ENCODE measurements at regions not wholly inside any gene's neighbourhood (a gene's known extent, or its start where the extent isn't known, plus 50 kb on each side); places are given as distances from the start of the nearest gene placed in this dataset.

DNA sequence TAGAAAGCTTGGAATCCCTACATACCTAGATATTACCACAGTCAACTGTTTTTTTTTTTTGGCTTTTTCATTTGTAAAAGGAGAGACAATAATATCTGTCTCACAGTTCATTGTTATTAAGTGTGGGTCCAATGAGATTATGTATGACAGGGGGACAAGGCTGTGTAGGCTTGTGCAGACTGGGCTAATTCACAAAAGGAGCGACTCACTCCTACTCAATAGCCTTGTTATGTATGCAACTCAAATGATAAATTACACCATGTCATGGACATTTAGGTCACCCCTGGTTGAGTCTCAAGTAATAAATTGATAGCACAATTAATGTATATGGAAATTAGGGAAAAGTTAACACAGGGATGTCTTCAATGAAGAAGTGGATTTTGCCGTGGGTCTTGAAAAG lies 208.2 kb upstream of the MAP3K7 start:
- Histone ChIP-seq H3K27ac (replicated peaks) (no peak overlapping the region), H3K4me3 (replicated peaks; ENCODE audit: insufficient read depth, low read length) (no peak overlapping the region), H3K27me3 (ENCODE audit: insufficient read depth, poor library complexity, severe bottlenecking) (no peaks in the 10 kb centered on the region)
- no peak for DNase-seq (ENCODE audit: low read depth in 1 of 2, low spot score in 1 of 2)
- TF ChIP-seq POLR2AphosphoS5 (IDR thresholded peaks at IDR 0.05; ENCODE audit: low read depth) (no peak), SPI1 (IDR thresholded peaks at IDR 0.05; ENCODE audit: borderline replicate concordance, low read depth) (no peak), GABPA (IDR thresholded peaks at IDR 0.05; ENCODE audit: low read depth) (no peak)
- TF ChIP-seq, protein P1, sequence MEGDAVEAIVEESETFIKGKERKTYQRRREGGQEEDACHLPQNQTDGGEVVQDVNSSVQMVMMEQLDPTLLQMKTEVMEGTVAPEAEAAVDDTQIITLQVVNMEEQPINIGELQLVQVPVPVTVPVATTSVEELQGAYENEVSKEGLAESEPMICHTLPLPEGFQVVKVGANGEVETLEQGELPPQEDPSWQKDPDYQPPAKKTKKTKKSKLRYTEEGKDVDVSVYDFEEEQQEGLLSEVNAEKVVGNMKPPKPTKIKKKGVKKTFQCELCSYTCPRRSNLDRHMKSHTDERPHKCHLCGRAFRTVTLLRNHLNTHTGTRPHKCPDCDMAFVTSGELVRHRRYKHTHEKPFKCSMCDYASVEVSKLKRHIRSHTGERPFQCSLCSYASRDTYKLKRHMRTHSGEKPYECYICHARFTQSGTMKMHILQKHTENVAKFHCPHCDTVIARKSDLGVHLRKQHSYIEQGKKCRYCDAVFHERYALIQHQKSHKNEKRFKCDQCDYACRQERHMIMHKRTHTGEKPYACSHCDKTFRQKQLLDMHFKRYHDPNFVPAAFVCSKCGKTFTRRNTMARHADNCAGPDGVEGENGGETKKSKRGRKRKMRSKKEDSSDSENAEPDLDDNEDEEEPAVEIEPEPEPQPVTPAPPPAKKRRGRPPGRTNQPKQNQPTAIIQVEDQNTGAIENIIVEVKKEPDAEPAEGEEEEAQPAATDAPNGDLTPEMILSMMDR (IDR thresholded peaks at IDR 0.05; ENCODE audit: insufficient read depth, low read length) = no peak
- TF ChIP-seq, protein P2, sequence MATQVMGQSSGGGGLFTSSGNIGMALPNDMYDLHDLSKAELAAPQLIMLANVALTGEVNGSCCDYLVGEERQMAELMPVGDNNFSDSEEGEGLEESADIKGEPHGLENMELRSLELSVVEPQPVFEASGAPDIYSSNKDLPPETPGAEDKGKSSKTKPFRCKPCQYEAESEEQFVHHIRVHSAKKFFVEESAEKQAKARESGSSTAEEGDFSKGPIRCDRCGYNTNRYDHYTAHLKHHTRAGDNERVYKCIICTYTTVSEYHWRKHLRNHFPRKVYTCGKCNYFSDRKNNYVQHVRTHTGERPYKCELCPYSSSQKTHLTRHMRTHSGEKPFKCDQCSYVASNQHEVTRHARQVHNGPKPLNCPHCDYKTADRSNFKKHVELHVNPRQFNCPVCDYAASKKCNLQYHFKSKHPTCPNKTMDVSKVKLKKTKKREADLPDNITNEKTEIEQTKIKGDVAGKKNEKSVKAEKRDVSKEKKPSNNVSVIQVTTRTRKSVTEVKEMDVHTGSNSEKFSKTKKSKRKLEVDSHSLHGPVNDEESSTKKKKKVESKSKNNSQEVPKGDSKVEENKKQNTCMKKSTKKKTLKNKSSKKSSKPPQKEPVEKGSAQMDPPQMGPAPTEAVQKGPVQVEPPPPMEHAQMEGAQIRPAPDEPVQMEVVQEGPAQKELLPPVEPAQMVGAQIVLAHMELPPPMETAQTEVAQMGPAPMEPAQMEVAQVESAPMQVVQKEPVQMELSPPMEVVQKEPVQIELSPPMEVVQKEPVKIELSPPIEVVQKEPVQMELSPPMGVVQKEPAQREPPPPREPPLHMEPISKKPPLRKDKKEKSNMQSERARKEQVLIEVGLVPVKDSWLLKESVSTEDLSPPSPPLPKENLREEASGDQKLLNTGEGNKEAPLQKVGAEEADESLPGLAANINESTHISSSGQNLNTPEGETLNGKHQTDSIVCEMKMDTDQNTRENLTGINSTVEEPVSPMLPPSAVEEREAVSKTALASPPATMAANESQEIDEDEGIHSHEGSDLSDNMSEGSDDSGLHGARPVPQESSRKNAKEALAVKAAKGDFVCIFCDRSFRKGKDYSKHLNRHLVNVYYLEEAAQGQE (IDR thresholded peaks at IDR 0.05; ENCODE audit: insufficient replicate concordance, low read depth) = no peak

DNA sequence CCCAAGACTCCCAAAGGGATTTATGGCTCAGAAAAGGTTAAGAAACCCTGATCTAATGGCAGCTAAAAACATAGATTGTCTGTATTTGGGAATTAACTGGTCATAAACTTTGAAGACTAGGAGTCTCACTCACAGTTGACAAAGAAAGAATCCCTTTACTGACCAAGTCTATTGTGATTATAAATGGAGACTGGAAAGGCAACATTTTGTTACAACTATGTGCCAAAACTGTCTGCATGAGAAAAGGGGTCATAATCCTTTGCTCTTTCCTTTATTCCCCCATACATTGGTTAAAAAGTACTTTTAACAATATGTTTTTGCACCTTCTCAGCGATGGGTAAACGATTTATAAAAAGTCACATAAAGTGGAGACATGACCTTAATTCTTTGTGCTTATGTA lies 206.9 kb upstream of the MAP3K7 start:
- no peak overlapping the region for H3K4me3 ChIP-seq (replicated peaks; ENCODE audit: insufficient read depth, low read length)
- TF ChIP-seq GABPA (IDR thresholded peaks at IDR 0.05; ENCODE audit: low read depth) (no peak), POLR2AphosphoS5 (IDR thresholded peaks at IDR 0.05; ENCODE audit: low read depth) (no peak), SPI1 (IDR thresholded peaks at IDR 0.05; ENCODE audit: borderline replicate concordance, low read depth) (no peak)
- TF ChIP-seq, protein P1 (IDR thresholded peaks at IDR 0.05; ENCODE audit: insufficient read depth, low read length) = no peak
- TF ChIP-seq, protein P2 (IDR thresholded peaks at IDR 0.05; ENCODE audit: insufficient replicate concordance, low read depth) = no peak
- no peaks in the 10 kb centered on the region for H3K27me3 ChIP-seq (ENCODE audit: insufficient read depth, poor library complexity, severe bottlenecking)
- no peak for DNase-seq (ENCODE audit: low read depth in 1 of 2, low spot score in 1 of 2)
- no peak overlapping the region for H3K27ac ChIP-seq (replicated peaks)

DNA sequence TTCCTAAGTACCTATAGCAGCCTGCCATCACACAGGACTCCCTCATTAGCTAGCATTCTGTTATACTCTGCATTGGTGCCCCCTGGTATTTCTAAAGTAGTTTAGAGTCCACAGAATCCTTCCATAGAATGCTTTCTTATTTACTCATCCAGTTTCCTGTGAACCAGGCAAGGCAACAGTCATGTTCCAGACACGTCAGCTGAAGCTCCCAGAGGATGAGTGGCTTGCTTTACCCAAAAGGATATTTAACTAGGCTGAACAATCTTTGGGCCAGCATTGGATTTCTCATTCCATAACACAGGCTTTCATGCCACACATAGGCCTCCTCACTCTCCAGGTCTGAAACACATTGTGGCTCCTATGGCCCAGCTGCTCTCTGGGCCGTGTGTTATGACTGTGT lies 203.8 kb upstream of the MAP3K7 start:
- Histone ChIP-seq H3K4me3 (replicated peaks; ENCODE audit: insufficient read depth, low read length) (no peak overlapping the region), H3K27me3 (ENCODE audit: insufficient read depth, poor library complexity, severe bottlenecking) (no peaks in the 10 kb centered on the region), H3K27ac (replicated peaks) (no peak overlapping the region)
- DNase-seq (ENCODE audit: low read depth in 1 of 2, low spot score in 1 of 2) = no peak
- TF ChIP-seq POLR2AphosphoS5 (IDR thresholded peaks at IDR 0.05; ENCODE audit: low read depth) (no peak), GABPA (IDR thresholded peaks at IDR 0.05; ENCODE audit: low read depth) (no peak), SPI1 (IDR thresholded peaks at IDR 0.05; ENCODE audit: borderline replicate concordance, low read depth) (no peak)
- TF ChIP-seq, protein P1 (IDR thresholded peaks at IDR 0.05; ENCODE audit: insufficient read depth, low read length) = no peak
- TF ChIP-seq, protein P2 (IDR thresholded peaks at IDR 0.05; ENCODE audit: insufficient replicate concordance, low read depth) = no peak
